Upper lobe of right lung (tissue), 1 donor: ENCODE measurements at regions not wholly inside any gene's neighbourhood (a gene's known extent, or its start where the extent isn't known, plus 50 kb on each side); places are given as distances from the start of the nearest gene placed in this dataset.
A peak's percentile ranks its signal among the peaks of the same experiment; 100 is the strongest.

Source experiments
- ATAC-seq: fragments of 200-7000 bp; cut with Tn5 transposase; one replicate; pipeline ENCODE4 v1.9.1; 2020; ENCODE audit warnings: mild to moderate bottlenecking, moderate library complexity
- DNase-seq: peaks from one replicate; pipeline ENCODE4 v3.0.0-alpha.2; 2020
- H3K27ac ChIP-seq: fragments of 200-600 bp; one replicate; pipeline ENCODE4 v1.8.0; 2022
- H3K27me3 ChIP-seq: fragments of 200-600 bp; one replicate; pipeline ENCODE4 v1.8.0; 2022; ENCODE audit warnings: mild to moderate bottlenecking
- H3K36me3 ChIP-seq: fragments of 200-600 bp; one replicate; pipeline ENCODE4 v1.8.0; 2022
- H3K4me1 ChIP-seq: fragments of 200-600 bp; one replicate; pipeline ENCODE4 v1.8.0; 2022
- H3K4me3 ChIP-seq: fragments of 200-600 bp; one replicate; pipeline ENCODE4 v1.8.0; 2022; ENCODE audit warnings: mild to moderate bottlenecking
- H3K9me3 ChIP-seq: fragments of 200-600 bp; one replicate; pipeline ENCODE4 v1.8.0; 2022
- intact Hi-C: fragments of 100-400 bp; cut with DNase I; formaldehyde crosslinking; loops from one replicate; pipeline ENCODE4 v1.11.0; 2022
- TF ChIP-seq, protein P1 (sequence below): fragments of 200-600 bp; IDR thresholded peaks from one replicate; pipeline ENCODE4 v1.8.0; 2022; ENCODE audit warnings: antibody characterized with exemption
- donor health status: DM: no; HTN: yes; CAD: no; lungs with severe emphysema.

DNA sequence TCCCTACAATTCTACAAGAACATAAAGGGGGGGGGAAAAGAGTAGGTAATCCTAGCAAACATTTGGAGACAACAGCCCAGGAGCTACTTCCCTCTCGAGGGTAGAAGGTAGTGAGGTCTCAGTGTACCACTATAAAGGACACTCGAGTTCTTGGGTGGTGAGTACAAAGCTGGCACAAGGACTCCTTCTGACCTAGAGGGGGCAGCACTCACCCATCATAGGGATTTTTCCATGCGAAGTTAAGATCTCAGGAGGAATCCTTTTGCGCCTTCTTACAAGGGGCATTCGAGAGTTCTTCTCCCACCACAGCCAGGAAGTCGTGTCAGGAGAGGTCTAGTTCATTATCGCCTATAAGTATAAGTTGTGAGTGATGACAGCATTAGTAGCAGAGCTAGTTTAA, 200.2 kb upstream of the RBM19 start:
- intact Hi-C loops, result no loop called here
- Histone ChIP-seq H3K4me1 (no peaks in the 10 kb centered on the region), H3K9me3 (no peaks in the 10 kb centered on the region), H3K4me3 (no peak overlapping the region), H3K27me3 (no peaks in the 10 kb centered on the region), H3K36me3 (no peaks in the 10 kb centered on the region), H3K27ac (no peak overlapping the region)
- DNase-seq (no peak), ATAC-seq (peak; percentile 55)
- TF ChIP-seq, protein P1, sequence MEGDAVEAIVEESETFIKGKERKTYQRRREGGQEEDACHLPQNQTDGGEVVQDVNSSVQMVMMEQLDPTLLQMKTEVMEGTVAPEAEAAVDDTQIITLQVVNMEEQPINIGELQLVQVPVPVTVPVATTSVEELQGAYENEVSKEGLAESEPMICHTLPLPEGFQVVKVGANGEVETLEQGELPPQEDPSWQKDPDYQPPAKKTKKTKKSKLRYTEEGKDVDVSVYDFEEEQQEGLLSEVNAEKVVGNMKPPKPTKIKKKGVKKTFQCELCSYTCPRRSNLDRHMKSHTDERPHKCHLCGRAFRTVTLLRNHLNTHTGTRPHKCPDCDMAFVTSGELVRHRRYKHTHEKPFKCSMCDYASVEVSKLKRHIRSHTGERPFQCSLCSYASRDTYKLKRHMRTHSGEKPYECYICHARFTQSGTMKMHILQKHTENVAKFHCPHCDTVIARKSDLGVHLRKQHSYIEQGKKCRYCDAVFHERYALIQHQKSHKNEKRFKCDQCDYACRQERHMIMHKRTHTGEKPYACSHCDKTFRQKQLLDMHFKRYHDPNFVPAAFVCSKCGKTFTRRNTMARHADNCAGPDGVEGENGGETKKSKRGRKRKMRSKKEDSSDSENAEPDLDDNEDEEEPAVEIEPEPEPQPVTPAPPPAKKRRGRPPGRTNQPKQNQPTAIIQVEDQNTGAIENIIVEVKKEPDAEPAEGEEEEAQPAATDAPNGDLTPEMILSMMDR, result peak; percentile 61

DNA sequence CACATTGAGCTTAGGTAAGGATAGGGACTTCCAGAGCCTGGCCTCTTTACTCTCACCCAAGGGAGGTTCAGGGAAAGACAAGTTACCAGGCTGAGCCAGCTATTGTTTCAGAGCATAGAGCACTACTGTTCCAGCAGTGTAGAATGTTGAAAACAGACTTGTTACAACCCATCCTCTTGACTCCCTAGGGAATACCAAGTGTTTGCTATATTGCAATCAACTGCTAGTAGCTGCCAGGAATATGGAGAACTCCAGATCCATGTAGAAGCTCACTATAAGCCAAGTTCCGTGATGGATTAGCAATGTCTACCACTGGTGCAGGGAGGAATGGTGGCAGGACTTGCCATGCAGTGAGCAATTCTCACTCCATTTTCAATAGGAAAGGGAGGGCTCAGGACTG, 199.8 kb upstream of the RBM19 start:
- Histone ChIP-seq H3K27ac (no peak overlapping the region), H3K4me3 (no peak overlapping the region), H3K4me1 (no peaks in the 10 kb centered on the region), H3K9me3 (no peaks in the 10 kb centered on the region), H3K36me3 (no peaks in the 10 kb centered on the region), H3K27me3 (no peaks in the 10 kb centered on the region)
- intact Hi-C loops, result no loop called here
- ATAC-seq (no peak), DNase-seq (no peak)
- TF ChIP-seq, protein P1, result no peak

DNA sequence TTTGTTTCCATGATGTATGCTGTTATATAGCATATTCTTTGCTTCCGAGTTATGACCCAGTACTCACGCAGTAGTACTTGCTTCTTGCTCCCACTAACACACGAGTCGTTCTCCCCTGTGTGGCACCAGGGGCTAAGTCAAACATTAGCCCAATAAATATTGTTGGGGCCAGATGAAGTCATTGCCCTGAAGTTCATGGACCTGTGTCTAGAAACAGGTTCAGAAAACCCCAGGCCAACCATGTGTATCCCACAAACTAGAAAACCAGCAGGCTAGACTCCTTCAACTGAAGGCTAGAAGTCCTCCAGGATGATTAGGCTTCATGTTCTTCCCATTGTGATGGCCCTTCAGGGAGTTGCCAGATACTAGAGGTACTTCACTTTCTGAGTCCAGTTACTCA, 198.2 kb upstream of the RBM19 start:
- no peak overlapping the region for H3K27ac ChIP-seq
- intact Hi-C loops, result no loop called here
- H3K4me1 ChIP-seq, result no peaks in the 10 kb centered on the region
- ATAC-seq (no peak), DNase-seq (no peak)
- TF ChIP-seq, protein P1, result no peak
- no peak overlapping the region for H3K4me3 ChIP-seq
- H3K9me3 ChIP-seq, result no peaks in the 10 kb centered on the region
- no peaks in the 10 kb centered on the region for H3K27me3 ChIP-seq
- H3K36me3 ChIP-seq, result no peaks in the 10 kb centered on the region

DNA sequence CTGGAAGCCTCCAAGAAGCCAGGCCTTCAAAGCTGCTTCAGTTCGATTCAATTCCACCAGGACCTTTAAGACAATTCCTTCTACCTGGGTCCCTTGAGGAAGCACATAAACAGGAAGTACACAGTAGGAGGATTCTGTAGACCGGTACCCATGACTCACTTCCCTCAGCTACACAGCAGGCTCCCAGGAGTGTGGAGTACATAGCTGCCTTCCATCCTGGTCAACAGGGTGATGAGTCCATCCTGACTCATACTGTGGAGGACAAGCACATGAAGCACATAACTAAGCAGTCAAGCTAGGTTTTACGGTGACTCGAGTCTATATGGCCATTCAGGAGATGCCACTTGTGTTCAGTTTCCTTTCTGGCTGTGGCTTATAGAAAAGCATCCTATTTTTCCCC, 197.6 kb upstream of the RBM19 start:
- no peaks in the 10 kb centered on the region for H3K4me1 ChIP-seq
- DNase-seq, result no peak
- TF ChIP-seq, protein P1, result no peak
- no peaks in the 10 kb centered on the region for H3K27me3 ChIP-seq
- no peak overlapping the region for H3K27ac ChIP-seq
- H3K9me3 ChIP-seq, result no peaks in the 10 kb centered on the region
- ATAC-seq, result no peak
- intact Hi-C loops, result no loop called here
- H3K4me3 ChIP-seq, result no peak overlapping the region
- no peaks in the 10 kb centered on the region for H3K36me3 ChIP-seq

DNA sequence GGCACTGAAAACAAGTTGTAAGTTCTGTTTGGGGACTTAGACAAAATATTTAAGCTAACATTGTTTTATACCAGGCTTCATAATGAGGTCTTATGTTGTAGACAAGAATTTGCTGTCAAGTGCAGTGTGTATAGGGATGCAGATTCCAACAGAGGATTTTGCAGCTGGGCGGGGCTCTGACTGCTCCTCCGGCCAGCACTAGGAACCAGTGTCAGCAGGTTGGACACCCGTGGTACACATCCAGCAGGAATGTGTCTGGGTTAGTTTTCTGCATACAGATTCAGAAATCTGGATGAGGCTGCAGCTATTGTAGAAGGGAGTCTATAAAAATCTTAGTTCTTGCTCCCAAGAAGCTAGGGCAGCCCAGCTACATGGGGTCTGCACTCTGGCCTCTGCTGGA, 194.3 kb upstream of the RBM19 start:
- Histone ChIP-seq H3K27me3 (no peaks in the 10 kb centered on the region), H3K36me3 (no peaks in the 10 kb centered on the region), H3K4me1 (no peaks in the 10 kb centered on the region), H3K4me3 (no peak overlapping the region), H3K27ac (no peak overlapping the region), H3K9me3 (no peaks in the 10 kb centered on the region)
- ATAC-seq (no peak), DNase-seq (no peak)
- TF ChIP-seq, protein P1, result no peak
- intact Hi-C loops, result no loop called here

DNA sequence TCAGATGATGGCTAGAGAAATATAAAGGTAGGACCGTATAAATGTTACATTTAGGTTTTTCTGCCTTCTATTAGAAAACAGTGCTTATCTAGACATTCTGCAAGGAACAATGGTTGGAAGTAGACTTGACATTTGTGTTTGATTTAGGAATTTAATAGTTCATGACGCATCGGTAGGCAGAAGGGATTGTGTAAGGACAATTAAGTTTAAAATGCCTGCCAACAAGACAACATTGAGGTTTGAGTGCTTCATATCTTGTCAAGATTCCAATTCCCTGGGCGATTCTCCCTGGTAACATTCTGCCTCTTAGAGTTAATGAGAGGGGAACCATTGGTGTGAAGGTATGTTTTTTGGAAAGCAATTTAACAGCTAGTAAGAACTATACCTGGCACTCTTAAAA, 186.8 kb upstream of the RBM19 start:
- H3K4me1 ChIP-seq, result no peaks in the 10 kb centered on the region
- no peaks in the 10 kb centered on the region for H3K36me3 ChIP-seq
- H3K27me3 ChIP-seq, result no peaks in the 10 kb centered on the region
- TF ChIP-seq, protein P1, result no peak
- intact Hi-C loops, result no loop called here
- no peak overlapping the region for H3K4me3 ChIP-seq
- H3K27ac ChIP-seq, result no peak overlapping the region
- no peak for DNase-seq
- ATAC-seq, result no peak
- H3K9me3 ChIP-seq, result no peaks in the 10 kb centered on the region
